Endothelial cell of umbilical vein (primary cell): ENCODE measurements at regions not wholly inside any gene's neighbourhood (a gene's known extent, or its start where the extent isn't known, plus 50 kb on each side); places are given as distances from the start of the nearest gene placed in this dataset.
A peak's percentile ranks its signal among the peaks of the same experiment; 100 is the strongest.

Experiments
- BruUV-seq: library from RNA; stranded (reverse); fragments of 400-500 nt; replicated peaks from 2 replicates; lab custom pipeline; 2021; lab: Mats Ljungman, UMichigan
- CTCF ChIA-PET: fragments of 300-600, 350-600 bp; sonication (Branson Sonifier 250); formaldehyde crosslinking; loops from one replicate; lab custom pipeline; 2021; ENCODE audit warnings: antibody characterized with exemption, inconsistent platforms; lab: Charles Lee
- POLR2A ChIA-PET: fragments of 300-600, 350-600 bp; sonication (Branson Sonifier 250); formaldehyde crosslinking; loops from one replicate; lab custom pipeline; 2021; ENCODE audit warnings: antibody characterized with exemption, inconsistent platforms; lab: Charles Lee
- DNase-seq: peaks from one replicate; pipeline ENCODE4 v3.0.0-alpha.2; 2011; ENCODE audit warnings: low read depth, low spot score
- FAIRE-seq: peaks from 2 replicates; lab custom pipeline; 2011; peaks lifted over from hg19 to GRCh38; lab: Jason Lieb, UNC
- H2AFZ ChIP-seq: 2 replicates; pipeline ENCODE4 v1.6.0; 2012; ENCODE audit warnings: low read depth, low read length, control low read depth, inconsistent platforms
- H3K27ac ChIP-seq: 2 replicates; pipeline ENCODE4 v1.5.1; 2011; ENCODE audit warnings: low read depth, mild to moderate bottlenecking, control low read depth, low read length, moderate library complexity; ENCODE audit not compliant: insufficient read depth
- H3K27me3 ChIP-seq, 2 experiments: 2 replicates each; pipeline versions ENCODE4 v1.6.0 to v1.6.1; 2011; ENCODE audit warnings: low read length in 2 of 2, mixed read lengths in 1 of 2; ENCODE audit not compliant: control insufficient read depth in 2 of 2, insufficient read depth in 2 of 2
- H3K36me3 ChIP-seq, 2 experiments: 2 replicates in 1 of 2; 3 replicates in 1 of 2; pipeline ENCODE4 v1.5.1; 2011; ENCODE audit warnings: low read length in 2 of 2, mild to moderate bottlenecking in 1 of 2, moderate library complexity in 1 of 2; ENCODE audit not compliant: control insufficient read depth in 2 of 2, insufficient read depth in 2 of 2; ENCODE audit errors: extremely low read depth in 1 of 2
- H3K4me1 ChIP-seq: 3 replicates; pipeline ENCODE4 v1.5.1; 2011; ENCODE audit warnings: mild to moderate bottlenecking, low read length; ENCODE audit not compliant: control insufficient read depth, insufficient read depth; ENCODE audit errors: extremely low read depth
- H3K4me2 ChIP-seq: 2 replicates; pipeline ENCODE4 v1.6.1; 2011; ENCODE audit warnings: low read length, control low read depth, mixed read lengths; ENCODE audit not compliant: insufficient read depth
- H3K4me3 ChIP-seq, 3 experiments: fragments of 200-600 bp in 1 of 3; sonication (generic), shearing (Covaris generic) in 1 of 3; replicated peaks in 1 of 3; 2 replicates each; pipeline ENCODE4 v1.5.1; 2011 to 2016; ENCODE audit warnings: control low read depth in 3 of 3, low read length in 3 of 3, mild to moderate bottlenecking in 2 of 3, inconsistent platforms in 1 of 3, low read depth in 1 of 3, moderate library complexity in 1 of 3; ENCODE audit not compliant: insufficient read depth in 1 of 3
- H3K79me2 ChIP-seq: 2 replicates; pipeline ENCODE4 v1.6.0; 2012; ENCODE audit warnings: low read length, inconsistent platforms; ENCODE audit not compliant: control insufficient read depth, insufficient read depth
- H3K9ac ChIP-seq: replicated peaks from 2 replicates; pipeline ENCODE3; 2011; ENCODE audit warnings: low read length, control low read depth; ENCODE audit not compliant: insufficient read depth; ENCODE audit errors: extremely low read depth
- H3K9me1 ChIP-seq: replicated peaks from 3 replicates; pipeline ENCODE4 v1.6.0; 2011; ENCODE audit warnings: mild to moderate bottlenecking, low read length; ENCODE audit not compliant: control insufficient read depth, insufficient read depth; ENCODE audit errors: extremely low read depth
- H3K9me3 ChIP-seq: replicated peaks from 2 replicates; pipeline ENCODE4 v1.5.1; 2012; ENCODE audit warnings: low read length, inconsistent platforms; ENCODE audit not compliant: control insufficient read depth, insufficient read depth
- H4K20me1 ChIP-seq: replicated peaks from 2 replicates; pipeline ENCODE3; 2011; ENCODE audit warnings: mild to moderate bottlenecking, low read length; ENCODE audit not compliant: control insufficient read depth, insufficient read depth; ENCODE audit errors: extremely low read depth
- CTCF ChIP-seq, 2 donors: IDR thresholded peaks; 1 replicate in 1 of 2; 2 replicates in 1 of 2; pipeline ENCODE4 v1.5.1; 2011; ENCODE audit warnings: low read length in 2 of 2, mild to moderate bottlenecking in 2 of 2, moderate library complexity in 2 of 2, control low read depth in 1 of 2, inconsistent platforms in 1 of 2, low read depth in 1 of 2; ENCODE audit not compliant: insufficient read depth in 1 of 2; ENCODE audit errors: extremely low read depth in 1 of 2
- EZH2 ChIP-seq: IDR thresholded peaks from 2 replicates; pipeline ENCODE4 v1.6.1; 2012; ENCODE audit warnings: borderline replicate concordance, low read depth, mild to moderate bottlenecking, moderate library complexity, low read length, inconsistent platforms; ENCODE audit not compliant: severe bottlenecking
- FOS ChIP-seq: IDR thresholded peaks from 2 replicates; pipeline ENCODE4 v1.6.1; 2011; ENCODE audit warnings: mild to moderate bottlenecking, low read length, moderate library complexity, borderline replicate concordance; ENCODE audit not compliant: insufficient read depth
- GATA2 ChIP-seq: IDR thresholded peaks from 2 replicates; pipeline ENCODE4 v1.7.0; 2011; ENCODE audit warnings: low read depth, mild to moderate bottlenecking, moderate library complexity, mixed read lengths, low read length; ENCODE audit not compliant: insufficient read length, insufficient read depth
- JUN ChIP-seq: IDR thresholded peaks from 2 replicates; pipeline ENCODE4 v1.6.1; 2011; ENCODE audit warnings: borderline replicate concordance, low read depth; ENCODE audit not compliant: insufficient read length, insufficient read depth
- MAX ChIP-seq: IDR thresholded peaks from 2 replicates; pipeline ENCODE4 v1.6.1; 2011; ENCODE audit not compliant: insufficient read depth, insufficient read length
- MYC ChIP-seq: IDR thresholded peaks from one replicate; pipeline ENCODE4 v1.6.1; 2011; ENCODE audit warnings: mild to moderate bottlenecking, low read depth, low read length
- POLR2A ChIP-seq: IDR thresholded peaks from 2 replicates; pipeline ENCODE4 v1.6.1; 2012; ENCODE audit warnings: low read depth, mild to moderate bottlenecking, control low read depth, low read length
- POLR2AphosphoS5 ChIP-seq: IDR thresholded peaks from 2 replicates; pipeline ENCODE4 v1.6.1; 2012; ENCODE audit warnings: low read depth, mild to moderate bottlenecking, control low read depth, low read length, moderate library complexity; ENCODE audit not compliant: insufficient read depth
- dilution Hi-C: fragments of 300-500 bp; cut with MboI; formaldehyde crosslinking; loops from one replicate; pipeline ENCODE4 v1.15.0; 2019; ENCODE audit warnings: low sequenced_read_pairs; ENCODE audit not compliant: extremely low pct_ligation_motif_present
- intact Hi-C: fragments of 100-400 bp; cut with micrococcal nuclease; formaldehyde crosslinking; loops from one replicate; pipeline ENCODE4 v1.10.0; 2022

- FAIRE-seq (peak; percentile 15), DNase-seq (no peak)
- Histone ChIP-seq H4K20me1 (no peaks in the 10 kb centered on the region), H3K4me1 (peaks cover 5% of the 10 kb centered on the region), H3K9me1 (no peaks in the 10 kb centered on the region), H3K4me3 (no peak overlapping the region), H3K9me3 (no peaks in the 10 kb centered on the region), H3K9ac (no peak overlapping the region), H3K27ac (no peak overlapping the region), H3K27me3 (no peaks in the 10 kb centered on the region), H2AFZ (no peak overlapping the region), H3K79me2 (no peaks in the 10 kb centered on the region), H3K4me2 (no peak overlapping the region), H3K36me3 (no peaks in the 10 kb centered on the region)
- BruUV-seq: no TSS peak
- ChIA-PET CTCF (interaction anchor here (0.9 to 1.1 kb wide), 4 partner anchors 10 to 70 kb away, joined by 3 read pairs; no protein-coding TSS in a partner anchor), POLR2A (no interaction called here)
- intact Hi-C loops: no loop called here
- TF ChIP-seq MYC: no peak
- no peak for TF ChIP-seq POLR2AphosphoS5
- TF ChIP-seq MAX: no peak
- TF ChIP-seq EZH2: no peak
- TF ChIP-seq CTCF (IDR thresholded peaks at IDR 0.05; ENCODE audit: extremely low read depth in 1 of 2, insufficient read depth in 1 of 2, low read depth in 1 of 2, low read length in 2 of 2): no peak
- TF ChIP-seq JUN: no peak
- no peak for TF ChIP-seq GATA2
- TF ChIP-seq POLR2A: no peak
- no peak for TF ChIP-seq FOS
- dilution Hi-C loops: no loop called here
These were observed 149.0 kb upstream of the SERP2 start for GRCh38 chr13:44224450-44225149.
